GM06990 (cell line): ENCODE measurements at regions not wholly inside any gene's neighbourhood (a gene's known extent, or its start where the extent isn't known, plus 50 kb on each side); places are given as distances from the start of the nearest gene placed in this dataset.

Experiments
- DNase-seq: peaks from one replicate; pipeline ENCODE4 v3.0.0-alpha.2; 2011; ENCODE audit not compliant: insufficient read length; ENCODE audit errors: extremely low read depth
- H3K27me3 ChIP-seq: replicated peaks from 2 replicates; pipeline ENCODE4 v1.6.0; 2011; ENCODE audit warnings: low read length; ENCODE audit not compliant: control insufficient read depth, insufficient read depth
- H3K36me3 ChIP-seq: 2 replicates; pipeline ENCODE4 v1.5.1; 2011; ENCODE audit warnings: low read length; ENCODE audit not compliant: control insufficient read depth, insufficient read depth
- H3K4me3 ChIP-seq: replicated peaks from 2 replicates; pipeline ENCODE4 v1.5.1; 2011; ENCODE audit warnings: low read depth, mild to moderate bottlenecking, control low read depth, low read length
- TF ChIP-seq, protein P1 (sequence below): IDR thresholded peaks from 2 replicates; pipeline ENCODE4 v1.5.1; 2011; ENCODE audit warnings: low read length, control low read depth, mild to moderate bottlenecking, inconsistent platforms; ENCODE audit not compliant: insufficient read depth, poor library complexity, severe bottlenecking

GRCh38 chr16:47924950-47925349, 230.8 kb downstream of the ABCC12 start:
- DNase-seq: no peak
- TF ChIP-seq, protein P1, sequence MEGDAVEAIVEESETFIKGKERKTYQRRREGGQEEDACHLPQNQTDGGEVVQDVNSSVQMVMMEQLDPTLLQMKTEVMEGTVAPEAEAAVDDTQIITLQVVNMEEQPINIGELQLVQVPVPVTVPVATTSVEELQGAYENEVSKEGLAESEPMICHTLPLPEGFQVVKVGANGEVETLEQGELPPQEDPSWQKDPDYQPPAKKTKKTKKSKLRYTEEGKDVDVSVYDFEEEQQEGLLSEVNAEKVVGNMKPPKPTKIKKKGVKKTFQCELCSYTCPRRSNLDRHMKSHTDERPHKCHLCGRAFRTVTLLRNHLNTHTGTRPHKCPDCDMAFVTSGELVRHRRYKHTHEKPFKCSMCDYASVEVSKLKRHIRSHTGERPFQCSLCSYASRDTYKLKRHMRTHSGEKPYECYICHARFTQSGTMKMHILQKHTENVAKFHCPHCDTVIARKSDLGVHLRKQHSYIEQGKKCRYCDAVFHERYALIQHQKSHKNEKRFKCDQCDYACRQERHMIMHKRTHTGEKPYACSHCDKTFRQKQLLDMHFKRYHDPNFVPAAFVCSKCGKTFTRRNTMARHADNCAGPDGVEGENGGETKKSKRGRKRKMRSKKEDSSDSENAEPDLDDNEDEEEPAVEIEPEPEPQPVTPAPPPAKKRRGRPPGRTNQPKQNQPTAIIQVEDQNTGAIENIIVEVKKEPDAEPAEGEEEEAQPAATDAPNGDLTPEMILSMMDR: no peak
- H3K4me3 ChIP-seq: no peak overlapping the region
- no peaks in the 10 kb centered on the region for H3K36me3 ChIP-seq
- no peaks in the 10 kb centered on the region for H3K27me3 ChIP-seq

DNA sequence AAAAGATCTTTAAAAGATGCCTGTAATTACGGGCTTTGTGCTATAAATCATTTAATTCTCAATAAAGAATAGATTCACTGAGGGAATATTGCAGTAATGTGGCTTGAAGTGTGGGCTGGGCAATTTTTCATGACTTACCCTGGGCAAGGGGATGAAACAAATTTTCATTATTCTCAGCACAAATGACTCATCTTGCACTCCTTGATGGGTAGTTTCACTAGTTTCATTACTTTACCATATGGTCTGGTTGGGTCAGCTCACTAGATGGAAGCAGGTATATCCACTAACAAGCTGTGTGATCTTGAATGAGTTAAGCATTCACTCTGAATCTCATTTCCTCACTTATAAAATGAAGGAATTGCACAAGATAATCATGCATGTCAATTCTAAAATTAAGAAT, 234.3 kb downstream of the ABCC12 start:
- Histone ChIP-seq H3K27me3 (no peaks in the 10 kb centered on the region; the same call in 1 of the 2 replicates), H3K36me3 (no peaks in the 10 kb centered on the region), H3K4me3 (no peak overlapping the region)
- no peak for DNase-seq
- TF ChIP-seq, protein P1: no peak

GRCh38 chr16:47920709-47921108, 235.1 kb downstream of the ABCC12 start:
- TF ChIP-seq, protein P1: no peak
- Histone ChIP-seq H3K4me3 (no peak overlapping the region), H3K27me3 (no peaks in the 10 kb centered on the region; the same call in 1 of the 2 replicates), H3K36me3 (no peaks in the 10 kb centered on the region)
- DNase-seq: no peak

DNA sequence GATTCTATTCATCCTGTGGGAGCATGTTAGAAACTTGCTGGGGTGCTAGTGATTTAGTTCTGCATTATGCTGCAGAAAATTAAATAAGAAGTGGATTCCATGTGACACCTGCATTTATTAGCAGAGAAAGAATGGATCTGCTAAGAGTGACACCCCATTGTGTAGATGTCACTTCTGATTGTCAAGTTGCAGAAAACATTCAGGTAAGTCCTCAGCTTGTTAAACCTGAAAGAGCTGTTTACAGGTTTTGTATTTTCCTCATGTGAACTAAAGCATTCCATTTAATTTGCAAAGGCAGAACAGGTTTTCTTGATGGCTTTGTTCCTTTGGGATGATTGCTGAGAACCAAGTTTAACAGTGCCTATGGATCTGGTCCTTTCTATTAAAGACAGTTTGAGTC, 238.7 kb downstream of the ABCC12 start:
- H3K36me3 ChIP-seq: no peaks in the 10 kb centered on the region
- TF ChIP-seq, protein P1: no peak
- H3K27me3 ChIP-seq: no peaks in the 10 kb centered on the region; the same call in 1 of the 2 replicates
- no peak for DNase-seq
- no peak overlapping the region for H3K4me3 ChIP-seq

GRCh38 chr16:47916266-47916665, 239.5 kb downstream of the ABCC12 start:
- Histone ChIP-seq H3K36me3 (no peaks in the 10 kb centered on the region), H3K27me3 (no peaks in the 10 kb centered on the region; the same call in 1 of the 2 replicates), H3K4me3 (no peak overlapping the region)
- TF ChIP-seq, protein P1: no peak
- no peak for DNase-seq

DNA sequence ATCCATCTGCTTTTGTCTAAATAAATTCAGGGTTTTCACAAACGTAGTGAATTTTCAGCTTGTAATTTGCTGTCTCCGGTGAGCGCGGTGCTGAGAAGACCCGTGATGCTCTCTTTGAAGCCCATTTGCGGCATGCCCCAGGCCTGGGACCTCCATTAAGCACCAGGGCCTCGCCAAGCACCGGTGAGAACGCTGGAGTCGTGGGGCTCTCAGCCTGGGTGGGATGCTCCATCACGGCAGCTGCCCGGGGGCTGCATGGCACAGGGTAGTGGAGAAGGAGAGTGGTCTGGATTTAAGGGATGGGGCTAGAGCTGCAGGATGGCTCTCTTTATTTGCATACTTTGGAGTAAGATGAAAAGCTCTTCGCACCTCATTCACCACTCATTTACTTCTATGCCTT, 248.7 kb downstream of the ABCC12 start:
- Histone ChIP-seq H3K27me3 (no peaks in the 10 kb centered on the region), H3K4me3 (no peak overlapping the region), H3K36me3 (no peaks in the 10 kb centered on the region)
- no peak for DNase-seq
- TF ChIP-seq, protein P1: no peak
